Caco-2 (cell line): ENCODE measurements at regions not wholly inside any gene's neighbourhood (a gene's known extent, or its start where the extent isn't known, plus 50 kb on each side); places are given as distances from the start of the nearest gene placed in this dataset.

Source experiments
- BruUV-seq: library from RNA; stranded (reverse); fragments of 400-500 nt; replicated peaks from 2 replicates; lab custom pipeline; 2021; lab: Mats Ljungman, UMichigan
- CTCF ChIA-PET: fragments of 300-600 bp; sonication (Branson Sonifier 250); formaldehyde crosslinking; loops from one replicate; lab custom pipeline; 2022; ENCODE audit warnings: antibody characterized with exemption; lab: Charles Lee
- POLR2A ChIA-PET: fragments of 300-600 bp; sonication (Branson Sonifier 250); formaldehyde crosslinking; loops from one replicate; lab custom pipeline; 2022; ENCODE audit warnings: antibody characterized with exemption; lab: Charles Lee
- DNase-seq, 2 experiments: peaks; one replicate each; pipeline versions ENCODE4 v3.0.0 to v3.0.0-alpha.2; 2020 to 2022
- H3K27me3 ChIP-seq: replicated peaks from 2 replicates; pipeline ENCODE4 v1.6.0; 2011; ENCODE audit warnings: low read length; ENCODE audit not compliant: control insufficient read depth, insufficient read depth
- H3K36me3 ChIP-seq: 2 replicates; pipeline ENCODE4 v1.5.1; 2011; ENCODE audit warnings: low read length; ENCODE audit not compliant: control insufficient read depth, insufficient read depth
- H3K4me1 ChIP-seq: fragments of 250-450 bp; sonication (Bioruptor Pico); 2 replicates; pipeline ENCODE4 v1.5.1; 2020; ENCODE audit warnings: mild to moderate bottlenecking
- H3K4me3 ChIP-seq: 2 replicates; pipeline ENCODE4 v1.5.1; 2011; ENCODE audit warnings: low read depth, mild to moderate bottlenecking, control low read depth, low read length
- H3K9me3 ChIP-seq: fragments of 250-450 bp; sonication (Bioruptor Pico); 2 replicates; pipeline ENCODE4 v1.5.1; 2020; ENCODE audit warnings: mild to moderate bottlenecking, moderate library complexity
- H3K27ac Mint-ChIP-seq: one replicate; pipeline ENCODE4 v1.8.0; 2022; ENCODE audit warnings: mixed read lengths; ENCODE audit not compliant: unreplicated experiment
- H3K27me3 Mint-ChIP-seq: one replicate; pipeline ENCODE4 v1.8.0; 2022; ENCODE audit warnings: mixed read lengths; ENCODE audit not compliant: insufficient read depth, unreplicated experiment
- H3K36me3 Mint-ChIP-seq: one replicate; pipeline ENCODE4 v1.8.0; 2022; ENCODE audit warnings: mild to moderate bottlenecking, mixed read lengths; ENCODE audit not compliant: insufficient read depth, unreplicated experiment
- H3K4me1 Mint-ChIP-seq: one replicate; pipeline ENCODE4 v1.8.0; 2022; ENCODE audit warnings: low read depth, mixed read lengths; ENCODE audit not compliant: unreplicated experiment
- H3K4me3 Mint-ChIP-seq: one replicate; pipeline ENCODE4 v1.8.0; 2022; ENCODE audit warnings: mild to moderate bottlenecking, moderate library complexity, mixed read lengths; ENCODE audit not compliant: unreplicated experiment
- H3K9me3 Mint-ChIP-seq: one replicate; pipeline ENCODE4 v1.8.0; 2022; ENCODE audit warnings: mixed read lengths; ENCODE audit not compliant: unreplicated experiment
- intact Hi-C: fragments of 100-400 bp; cut with micrococcal nuclease; formaldehyde crosslinking; loops from one replicate; pipeline ENCODE4 v1.10.0; 2022; ENCODE audit not compliant: unreplicated experiment
- TF ChIP-seq, protein P1 (sequence below), 2 experiments: fragments of 200-600 bp in 1 of 2; IDR thresholded peaks; 1 replicate in 1 of 2; 2 replicates in 1 of 2; pipeline versions ENCODE4 v1.5.1 to v1.8.0; 2011 to 2022; ENCODE audit warnings: antibody characterized with exemption in 1 of 2, control low read depth in 1 of 2, inconsistent platforms in 1 of 2, low read depth in 1 of 2, low read length in 1 of 2, mild to moderate bottlenecking in 1 of 2, moderate library complexity in 1 of 2; ENCODE audit not compliant: insufficient read depth in 1 of 2, severe bottlenecking in 1 of 2, unreplicated experiment in 1 of 2

DNA sequence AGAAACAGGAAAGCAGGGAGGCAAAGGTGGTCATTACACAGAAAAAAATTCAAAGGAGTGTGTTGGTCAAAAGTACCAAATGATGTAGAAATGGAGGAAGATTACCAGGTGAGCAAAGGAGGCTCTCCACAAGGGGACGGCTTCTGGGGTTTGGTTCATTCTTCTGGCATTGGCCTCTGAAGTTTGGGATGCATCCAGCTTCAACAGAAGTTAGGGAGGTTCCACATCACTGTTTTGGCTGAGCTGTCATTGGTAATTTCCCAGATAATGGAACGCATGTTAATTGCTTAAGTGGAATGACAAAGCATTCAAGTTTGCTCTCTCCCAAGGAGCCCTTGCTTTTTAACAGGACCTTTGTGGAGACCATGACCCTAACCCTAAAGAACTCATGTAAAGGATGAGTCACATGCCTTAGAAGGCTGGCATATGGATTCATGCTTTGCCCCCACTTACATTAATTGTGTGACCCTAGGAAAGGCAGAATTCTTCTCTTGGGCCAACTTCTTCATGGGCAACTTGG is 398.6 kb downstream of the GPAM start:
- no peak for DNase-seq
- TF ChIP-seq, protein P1, sequence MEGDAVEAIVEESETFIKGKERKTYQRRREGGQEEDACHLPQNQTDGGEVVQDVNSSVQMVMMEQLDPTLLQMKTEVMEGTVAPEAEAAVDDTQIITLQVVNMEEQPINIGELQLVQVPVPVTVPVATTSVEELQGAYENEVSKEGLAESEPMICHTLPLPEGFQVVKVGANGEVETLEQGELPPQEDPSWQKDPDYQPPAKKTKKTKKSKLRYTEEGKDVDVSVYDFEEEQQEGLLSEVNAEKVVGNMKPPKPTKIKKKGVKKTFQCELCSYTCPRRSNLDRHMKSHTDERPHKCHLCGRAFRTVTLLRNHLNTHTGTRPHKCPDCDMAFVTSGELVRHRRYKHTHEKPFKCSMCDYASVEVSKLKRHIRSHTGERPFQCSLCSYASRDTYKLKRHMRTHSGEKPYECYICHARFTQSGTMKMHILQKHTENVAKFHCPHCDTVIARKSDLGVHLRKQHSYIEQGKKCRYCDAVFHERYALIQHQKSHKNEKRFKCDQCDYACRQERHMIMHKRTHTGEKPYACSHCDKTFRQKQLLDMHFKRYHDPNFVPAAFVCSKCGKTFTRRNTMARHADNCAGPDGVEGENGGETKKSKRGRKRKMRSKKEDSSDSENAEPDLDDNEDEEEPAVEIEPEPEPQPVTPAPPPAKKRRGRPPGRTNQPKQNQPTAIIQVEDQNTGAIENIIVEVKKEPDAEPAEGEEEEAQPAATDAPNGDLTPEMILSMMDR (IDR thresholded peaks at IDR 0.05; ENCODE audit: insufficient read depth in 1 of 2, low read depth in 1 of 2, low read length in 1 of 2, severe bottlenecking in 1 of 2, unreplicated experiment in 1 of 2) = no peak
- Mint-ChIP-seq H3K27me3 (peaks cover 7% of the 10 kb centered on the region), H3K36me3 (no peaks in the 10 kb centered on the region), H3K4me1 (no peaks in the 10 kb centered on the region), H3K4me3 (no peak overlapping the region), H3K27ac (no peak overlapping the region), H3K9me3 (no peaks in the 10 kb centered on the region)
- Histone ChIP-seq H3K36me3 (no peaks in the 10 kb centered on the region), H3K9me3 (no peaks in the 10 kb centered on the region), H3K4me3 (no peak overlapping the region), H3K4me1 (no peaks in the 10 kb centered on the region), H3K27me3 (no peaks in the 10 kb centered on the region; the same call in 1 of the 2 replicates)
- ChIA-PET CTCF (no interaction called here), POLR2A (no interaction called here)
- intact Hi-C loops = no loop called here
- BruUV-seq = no TSS peak

DNA sequence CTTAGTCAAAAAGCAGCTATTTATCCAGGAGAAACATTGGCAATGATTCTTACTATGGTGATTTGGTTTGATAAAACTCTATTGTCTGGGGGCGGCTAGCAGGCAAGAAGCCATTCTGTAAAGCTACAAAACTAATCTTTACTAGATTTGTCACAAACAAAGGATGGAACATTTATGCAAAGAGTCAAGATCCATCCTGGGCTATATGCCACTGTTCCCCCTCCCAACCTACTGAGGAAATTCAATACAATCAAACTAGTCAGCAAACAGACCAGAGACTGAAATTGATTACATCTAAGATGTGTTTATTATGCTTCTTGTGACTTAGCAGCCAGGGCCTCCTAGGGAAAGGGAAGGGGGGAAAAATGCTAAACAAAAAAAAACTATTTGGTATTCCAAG is 397.6 kb downstream of the GPAM start:
- TF ChIP-seq, protein P1 (IDR thresholded peaks at IDR 0.05; ENCODE audit: insufficient read depth in 1 of 2, low read depth in 1 of 2, low read length in 1 of 2, severe bottlenecking in 1 of 2, unreplicated experiment in 1 of 2) = no peak
- no TSS peak for BruUV-seq
- Histone ChIP-seq H3K4me3 (no peak overlapping the region), H3K4me1 (no peaks in the 10 kb centered on the region), H3K27me3 (no peaks in the 10 kb centered on the region; the same call in 1 of the 2 replicates), H3K36me3 (no peaks in the 10 kb centered on the region), H3K9me3 (no peaks in the 10 kb centered on the region)
- no peaks in the 10 kb centered on the region for H3K36me3 Mint-ChIP-seq
- CTCF ChIA-PET = no interaction called here
- no peak overlapping the region for H3K4me3 Mint-ChIP-seq
- H3K27me3 Mint-ChIP-seq = peaks cover 7% of the 10 kb centered on the region
- no peak overlapping the region for H3K27ac Mint-ChIP-seq
- POLR2A ChIA-PET = no interaction called here
- H3K9me3 Mint-ChIP-seq = no peaks in the 10 kb centered on the region
- no peak for DNase-seq
- no peaks in the 10 kb centered on the region for H3K4me1 Mint-ChIP-seq
- intact Hi-C loops = no loop called here

DNA sequence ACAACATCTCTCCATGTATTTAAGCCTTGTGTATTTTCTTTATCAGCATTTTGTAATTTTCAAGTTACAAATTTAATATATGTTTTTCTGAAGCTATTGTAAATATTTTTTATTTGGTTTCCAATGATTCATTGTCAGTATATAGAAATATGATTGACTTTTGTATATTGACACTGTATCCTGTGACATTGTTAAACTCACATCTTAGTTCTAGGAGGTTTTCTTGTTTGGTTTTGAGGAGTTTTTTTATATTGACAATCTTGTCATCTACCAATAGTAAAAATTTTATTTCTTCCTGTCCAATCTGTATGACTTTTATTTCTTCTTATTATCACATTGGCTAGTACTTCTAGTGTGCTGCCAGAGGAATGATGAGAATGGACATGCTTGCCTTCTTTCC is 393.7 kb downstream of the GPAM start:
- Mint-ChIP-seq H3K4me3 (no peak overlapping the region), H3K4me1 (no peaks in the 10 kb centered on the region), H3K9me3 (no peaks in the 10 kb centered on the region), H3K27ac (no peak overlapping the region), H3K36me3 (no peaks in the 10 kb centered on the region), H3K27me3 (peaks cover 5% of the 10 kb centered on the region)
- DNase-seq = no peak
- H3K27me3 ChIP-seq = no peaks in the 10 kb centered on the region
- no peak overlapping the region for H3K4me3 ChIP-seq
- ChIA-PET POLR2A (no interaction called here), CTCF (no interaction called here)
- intact Hi-C loops = no loop called here
- TF ChIP-seq, protein P1 (IDR thresholded peaks at IDR 0.05; ENCODE audit: insufficient read depth in 1 of 2, low read depth in 1 of 2, low read length in 1 of 2, severe bottlenecking in 1 of 2, unreplicated experiment in 1 of 2) = no peak
- no peaks in the 10 kb centered on the region for H3K36me3 ChIP-seq
- no peaks in the 10 kb centered on the region for H3K4me1 ChIP-seq
- no peaks in the 10 kb centered on the region for H3K9me3 ChIP-seq
- BruUV-seq = no TSS peak
